ENCODE measurements at regions not wholly inside any gene's neighbourhood (a gene's known extent, or its start where the extent isn't known, plus 50 kb on each side); places are given as distances from the start of the nearest gene placed in this dataset.

- TF ChIP-seq POLR2A (IDR thresholded peaks at IDR 0.05), result no peak
- no peak for TF ChIP-seq POLR2AphosphoS5 (IDR thresholded peaks at IDR 0.05)
- TF ChIP-seq EP300 (IDR thresholded peaks at IDR 0.05), result no peak
- TF ChIP-seq CTCF (IDR thresholded peaks at IDR 0.05), result no peak
- H3K27me3 ChIP-seq, result peaks cover 7% of the 10 kb centered on the region
- H3K36me3 ChIP-seq, result no peaks in the 10 kb centered on the region
- H3K27ac ChIP-seq, result no peak overlapping the region
- H3K4me3 ChIP-seq, result no peak overlapping the region
- 42% methylated on average over 14 of the region's 14 CpGs for WGBS
- DNase-seq (ENCODE audit: low spot score in 2 of 2), result no peak
- peaks cover 8% of the 10 kb centered on the region for H3K4me1 ChIP-seq
- no peaks in the 10 kb centered on the region for H3K9me3 ChIP-seq
Measured at GRCh38 chr15:96047255-96047931, 283.1 kb upstream of the NR2F2 start.

- peaks cover 20% of the 10 kb centered on the region for H3K27me3 ChIP-seq
- H3K4me1 ChIP-seq, result peaks cover 23% of the 10 kb centered on the region
- H3K27ac ChIP-seq, result no peak overlapping the region
- 68% methylated on average over 2 of the region's 2 CpGs for WGBS
- H3K9me3 ChIP-seq, result no peaks in the 10 kb centered on the region
- no peaks in the 10 kb centered on the region for H3K36me3 ChIP-seq
- H3K4me3 ChIP-seq, result no peak overlapping the region
- DNase-seq (ENCODE audit: low spot score in 2 of 2), result no peak
- TF ChIP-seq POLR2AphosphoS5 (IDR thresholded peaks at IDR 0.05) (no peak), CTCF (IDR thresholded peaks at IDR 0.05) (no peak), POLR2A (IDR thresholded peaks at IDR 0.05) (no peak), EP300 (IDR thresholded peaks at IDR 0.05) (no peak)
Measured at GRCh38 chr15:96049323-96049722, 281.2 kb upstream of the NR2F2 start.

- no peaks in the 10 kb centered on the region for H3K9me3 ChIP-seq
- WGBS, result 79% methylated on average over 1 of the region's 1 CpG
- no peak for DNase-seq (ENCODE audit: low spot score in 2 of 2)
- no peak overlapping the region for H3K27ac ChIP-seq
- no peak overlapping the region for H3K4me3 ChIP-seq
- H3K27me3 ChIP-seq, result peaks cover 24% of the 10 kb centered on the region
- peaks cover 23% of the 10 kb centered on the region for H3K4me1 ChIP-seq
- no peaks in the 10 kb centered on the region for H3K36me3 ChIP-seq
- TF ChIP-seq POLR2A (IDR thresholded peaks at IDR 0.05), result no peak
- TF ChIP-seq EP300 (IDR thresholded peaks at IDR 0.05), result no peak
- TF ChIP-seq POLR2AphosphoS5 (IDR thresholded peaks at IDR 0.05), result no peak
- TF ChIP-seq CTCF (IDR thresholded peaks at IDR 0.05), result no peak
Measured at GRCh38 chr15:96049766-96050165, 280.7 kb upstream of the NR2F2 start.

- Histone ChIP-seq H3K36me3 (no peaks in the 10 kb centered on the region), H3K4me3 (no peak overlapping the region), H3K27ac (no peak overlapping the region), H3K9me3 (no peaks in the 10 kb centered on the region), H3K4me1 (peaks cover 23% of the 10 kb centered on the region), H3K27me3 (peaks cover 24% of the 10 kb centered on the region)
- DNase-seq (ENCODE audit: low spot score in 2 of 2), result no peak
- 58% methylated on average over 2 of the region's 2 CpGs for WGBS
- TF ChIP-seq POLR2AphosphoS5 (IDR thresholded peaks at IDR 0.05) (no peak), EP300 (IDR thresholded peaks at IDR 0.05) (no peak), POLR2A (IDR thresholded peaks at IDR 0.05) (no peak), CTCF (IDR thresholded peaks at IDR 0.05) (no peak)
Measured at GRCh38 chr15:96051598-96051997, 278.9 kb upstream of the NR2F2 start.

GRCh38 chr15:96052154-96052553 is 278.3 kb upstream of the NR2F2 start:
- Histone ChIP-seq H3K4me1 (peaks cover 18% of the 10 kb centered on the region), H3K9me3 (no peaks in the 10 kb centered on the region), H3K36me3 (no peaks in the 10 kb centered on the region), H3K4me3 (no peak overlapping the region), H3K27ac (no peak overlapping the region), H3K27me3 (peaks cover 24% of the 10 kb centered on the region)
- no peak for TF ChIP-seq POLR2AphosphoS5 (IDR thresholded peaks at IDR 0.05)
- WGBS, result 82% methylated on average over 4 of the region's 4 CpGs
- DNase-seq (ENCODE audit: low spot score in 2 of 2), result no peak

All from suprapubic skin (tissue), 4 donors.